Breast epithelium (tissue), 3 donors: ENCODE measurements at regions not wholly inside any gene's neighbourhood (a gene's known extent, or its start where the extent isn't known, plus 50 kb on each side); places are given as distances from the start of the nearest gene placed in this dataset.

ENCODE experiments used
- POLR2A ChIP-seq: fragments of 450-650 bp; IDR thresholded peaks from one replicate; pipeline ENCODE4 v1.6.1; 2016; ENCODE audit warnings: antibody characterized with exemption, mild to moderate bottlenecking, moderate library complexity
- POLR2AphosphoS5 ChIP-seq, 3 donors: sonication (generic); formaldehyde crosslinking; IDR thresholded peaks; one replicate each; pipeline ENCODE4 v1.6.1; 2017; ENCODE audit warnings: antibody characterized with exemption in 3 of 3
- TF ChIP-seq, protein P1 (sequence below), 3 donors: fragments of 450-650 bp; IDR thresholded peaks; one replicate each; pipeline ENCODE4 v1.5.1; 2016 to 2017; ENCODE audit warnings: antibody characterized with exemption in 3 of 3, mild to moderate bottlenecking in 3 of 3, moderate library complexity in 3 of 3

GRCh38 chr13:71285700-71286099, 581.3 kb downstream of the DACH1 start:
- no peak for TF ChIP-seq POLR2A
- TF ChIP-seq, protein P1, sequence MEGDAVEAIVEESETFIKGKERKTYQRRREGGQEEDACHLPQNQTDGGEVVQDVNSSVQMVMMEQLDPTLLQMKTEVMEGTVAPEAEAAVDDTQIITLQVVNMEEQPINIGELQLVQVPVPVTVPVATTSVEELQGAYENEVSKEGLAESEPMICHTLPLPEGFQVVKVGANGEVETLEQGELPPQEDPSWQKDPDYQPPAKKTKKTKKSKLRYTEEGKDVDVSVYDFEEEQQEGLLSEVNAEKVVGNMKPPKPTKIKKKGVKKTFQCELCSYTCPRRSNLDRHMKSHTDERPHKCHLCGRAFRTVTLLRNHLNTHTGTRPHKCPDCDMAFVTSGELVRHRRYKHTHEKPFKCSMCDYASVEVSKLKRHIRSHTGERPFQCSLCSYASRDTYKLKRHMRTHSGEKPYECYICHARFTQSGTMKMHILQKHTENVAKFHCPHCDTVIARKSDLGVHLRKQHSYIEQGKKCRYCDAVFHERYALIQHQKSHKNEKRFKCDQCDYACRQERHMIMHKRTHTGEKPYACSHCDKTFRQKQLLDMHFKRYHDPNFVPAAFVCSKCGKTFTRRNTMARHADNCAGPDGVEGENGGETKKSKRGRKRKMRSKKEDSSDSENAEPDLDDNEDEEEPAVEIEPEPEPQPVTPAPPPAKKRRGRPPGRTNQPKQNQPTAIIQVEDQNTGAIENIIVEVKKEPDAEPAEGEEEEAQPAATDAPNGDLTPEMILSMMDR (IDR thresholded peaks at IDR 0.05) = no peak
- no peak for TF ChIP-seq POLR2AphosphoS5 (IDR thresholded peaks at IDR 0.05)
